Parathyroid adenoma (tissue), 2 donors: ENCODE measurements at regions not wholly inside any gene's neighbourhood (a gene's known extent, or its start where the extent isn't known, plus 50 kb on each side); places are given as distances from the start of the nearest gene placed in this dataset.

Experiments
- H2AFZ ChIP-seq: fragments of 300-600 bp; sonication (generic); one replicate; pipeline ENCODE4 v1.7.0; 2017; ENCODE audit warnings: antibody characterized with exemption, mild to moderate bottlenecking
- H3K27ac ChIP-seq: fragments of 300-600 bp; sonication (generic); one replicate; pipeline ENCODE4 v1.7.0; 2017
- H3K27me3 ChIP-seq: fragments of 300-600 bp; sonication (generic); one replicate; pipeline ENCODE4 v1.7.0; 2017; ENCODE audit warnings: low read length; ENCODE audit not compliant: control insufficient read depth, insufficient read depth
- H3K36me3 ChIP-seq: fragments of 300-600 bp; sonication (generic); one replicate; pipeline ENCODE4 v1.7.0; 2017; ENCODE audit warnings: low read length; ENCODE audit not compliant: control insufficient read depth, insufficient read depth
- H3K4me1 ChIP-seq: fragments of 300-600 bp; sonication (generic); one replicate; pipeline ENCODE4 v1.7.0; 2017; ENCODE audit warnings: control low read depth
- H3K4me2 ChIP-seq: fragments of 300-600 bp; sonication (generic); one replicate; pipeline ENCODE4 v1.7.0; 2017; ENCODE audit warnings: low read length
- H3K4me3 ChIP-seq: fragments of 300-600 bp; sonication (generic); one replicate; pipeline ENCODE4 v1.7.0; 2017; ENCODE audit warnings: low read depth, low read length
- H3K79me2 ChIP-seq: fragments of 300-600 bp; sonication (generic); one replicate; pipeline ENCODE4 v1.7.0; 2017; ENCODE audit warnings: control low read depth
- H3K9ac ChIP-seq: fragments of 300-600 bp; sonication (generic); one replicate; pipeline ENCODE4 v1.7.0; 2017; ENCODE audit warnings: mild to moderate bottlenecking
- H3K9me3 ChIP-seq: fragments of 300-600 bp; sonication (generic); one replicate; pipeline ENCODE4 v1.7.0; 2017; ENCODE audit warnings: low read length; ENCODE audit not compliant: control insufficient read depth
- TF ChIP-seq, protein P1 (sequence below): fragments of 300-600 bp; sonication (generic); IDR thresholded peaks from one replicate; pipeline ENCODE4 v1.7.0; 2017; ENCODE audit warnings: antibody characterized with exemption, mild to moderate bottlenecking
- donor health status: primary hyperparathyroidism.

DNA sequence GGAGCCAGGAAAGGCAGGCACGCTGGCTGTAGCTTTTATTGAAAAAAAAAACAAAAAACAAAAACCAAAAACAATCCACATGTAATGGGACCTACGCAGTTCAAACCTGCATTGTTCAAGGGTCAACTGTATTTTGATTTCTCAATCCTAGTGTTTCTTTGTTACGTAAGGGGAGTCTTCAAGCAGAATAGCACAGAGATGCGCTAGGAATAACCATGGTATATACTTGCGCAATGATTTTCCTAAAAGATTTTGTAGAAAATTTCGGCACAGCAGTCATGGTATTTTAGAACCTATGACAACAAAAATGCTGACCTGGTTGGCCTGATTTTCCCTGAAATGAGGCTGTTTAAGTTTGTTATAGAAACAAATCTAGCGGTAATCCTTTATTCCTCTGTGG lies 1110.5 kb upstream of the WWC1 start:
- TF ChIP-seq, protein P1, sequence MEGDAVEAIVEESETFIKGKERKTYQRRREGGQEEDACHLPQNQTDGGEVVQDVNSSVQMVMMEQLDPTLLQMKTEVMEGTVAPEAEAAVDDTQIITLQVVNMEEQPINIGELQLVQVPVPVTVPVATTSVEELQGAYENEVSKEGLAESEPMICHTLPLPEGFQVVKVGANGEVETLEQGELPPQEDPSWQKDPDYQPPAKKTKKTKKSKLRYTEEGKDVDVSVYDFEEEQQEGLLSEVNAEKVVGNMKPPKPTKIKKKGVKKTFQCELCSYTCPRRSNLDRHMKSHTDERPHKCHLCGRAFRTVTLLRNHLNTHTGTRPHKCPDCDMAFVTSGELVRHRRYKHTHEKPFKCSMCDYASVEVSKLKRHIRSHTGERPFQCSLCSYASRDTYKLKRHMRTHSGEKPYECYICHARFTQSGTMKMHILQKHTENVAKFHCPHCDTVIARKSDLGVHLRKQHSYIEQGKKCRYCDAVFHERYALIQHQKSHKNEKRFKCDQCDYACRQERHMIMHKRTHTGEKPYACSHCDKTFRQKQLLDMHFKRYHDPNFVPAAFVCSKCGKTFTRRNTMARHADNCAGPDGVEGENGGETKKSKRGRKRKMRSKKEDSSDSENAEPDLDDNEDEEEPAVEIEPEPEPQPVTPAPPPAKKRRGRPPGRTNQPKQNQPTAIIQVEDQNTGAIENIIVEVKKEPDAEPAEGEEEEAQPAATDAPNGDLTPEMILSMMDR = no peak
- Histone ChIP-seq H3K27ac (no peak overlapping the region), H3K4me2 (no peak overlapping the region), H3K9me3 (no peaks in the 10 kb centered on the region), H3K4me1 (no peaks in the 10 kb centered on the region), H3K36me3 (no peaks in the 10 kb centered on the region), H3K27me3 (no peaks in the 10 kb centered on the region), H2AFZ (no peak overlapping the region), H3K9ac (no peak overlapping the region), H3K79me2 (no peaks in the 10 kb centered on the region), H3K4me3 (no peak overlapping the region)

DNA sequence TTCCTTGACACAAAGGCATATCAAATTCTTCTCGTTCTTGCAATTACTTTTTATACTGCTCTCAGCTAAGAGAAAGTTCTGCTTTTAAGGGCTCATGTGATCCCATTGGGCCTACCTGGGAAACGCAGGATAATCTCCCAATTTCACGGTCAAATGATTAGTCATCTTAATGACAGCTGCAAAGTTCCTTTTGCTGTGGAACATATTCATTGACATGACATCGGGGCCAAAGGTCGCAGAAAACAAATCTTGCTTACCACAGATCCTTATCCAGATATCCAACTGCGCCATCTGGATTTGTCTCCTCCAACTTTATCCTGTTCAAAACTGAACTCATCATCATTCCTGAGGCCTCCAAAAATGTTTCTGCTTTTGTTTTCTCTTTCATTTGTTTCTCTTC lies 1085.6 kb upstream of the WWC1 start:
- Histone ChIP-seq H3K9ac (no peak overlapping the region), H3K4me1 (no peaks in the 10 kb centered on the region), H3K79me2 (no peaks in the 10 kb centered on the region), H3K36me3 (no peaks in the 10 kb centered on the region), H3K27ac (no peak overlapping the region), H3K4me2 (no peak overlapping the region), H2AFZ (no peak overlapping the region), H3K9me3 (no peaks in the 10 kb centered on the region), H3K27me3 (no peaks in the 10 kb centered on the region), H3K4me3 (no peak overlapping the region)
- TF ChIP-seq, protein P1 = no peak

DNA sequence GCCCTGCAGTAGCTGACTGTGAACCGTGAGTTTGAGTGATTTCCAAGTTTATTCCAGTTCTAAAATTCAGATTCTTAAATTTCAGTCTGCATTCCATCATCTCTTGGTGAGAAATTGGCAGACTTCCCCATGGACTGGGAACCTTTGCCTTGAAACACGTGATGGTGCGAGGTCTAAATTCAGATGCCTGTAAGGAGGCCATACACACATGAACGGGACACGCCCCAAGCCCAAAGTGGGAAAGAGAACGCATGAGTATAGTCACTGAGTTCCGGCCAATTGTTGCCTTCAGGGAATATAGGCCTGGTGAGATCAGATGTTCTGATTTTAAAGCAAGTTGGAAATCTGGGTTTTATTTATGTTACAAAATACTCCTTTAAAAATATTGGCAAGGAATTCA lies 1084.4 kb upstream of the WWC1 start:
- TF ChIP-seq, protein P1 = no peak
- no peak overlapping the region for H2AFZ ChIP-seq
- no peaks in the 10 kb centered on the region for H3K79me2 ChIP-seq
- no peaks in the 10 kb centered on the region for H3K4me1 ChIP-seq
- H3K27ac ChIP-seq = no peak overlapping the region
- no peak overlapping the region for H3K4me2 ChIP-seq
- no peak overlapping the region for H3K4me3 ChIP-seq
- H3K36me3 ChIP-seq = no peaks in the 10 kb centered on the region
- no peak overlapping the region for H3K9ac ChIP-seq
- H3K9me3 ChIP-seq = no peaks in the 10 kb centered on the region
- no peaks in the 10 kb centered on the region for H3K27me3 ChIP-seq

DNA sequence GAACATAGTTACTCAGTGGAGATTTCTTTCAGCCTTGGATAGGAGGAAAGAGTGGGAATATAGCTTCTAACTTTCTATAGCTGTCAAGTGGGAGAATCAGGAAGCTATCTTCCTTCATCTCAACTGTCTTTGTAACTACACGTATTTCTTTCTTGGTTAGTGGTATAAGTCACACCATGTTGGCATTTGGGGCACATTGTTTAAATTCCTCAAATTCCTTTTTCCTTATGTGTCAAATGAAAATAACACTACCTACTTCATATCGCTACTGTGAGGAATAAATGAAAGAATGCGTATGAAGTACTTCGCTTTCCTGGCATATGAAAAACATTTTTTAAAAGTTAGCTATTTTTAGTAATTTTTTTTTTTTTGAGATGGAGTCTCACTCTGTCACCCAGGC lies 1082.5 kb upstream of the WWC1 start:
- Histone ChIP-seq H3K4me3 (no peak overlapping the region), H3K27ac (no peak overlapping the region), H2AFZ (no peak overlapping the region), H3K79me2 (no peaks in the 10 kb centered on the region), H3K4me1 (no peaks in the 10 kb centered on the region), H3K9ac (no peak overlapping the region), H3K27me3 (no peaks in the 10 kb centered on the region), H3K36me3 (no peaks in the 10 kb centered on the region), H3K4me2 (no peak overlapping the region), H3K9me3 (no peaks in the 10 kb centered on the region)
- TF ChIP-seq, protein P1 = no peak

DNA sequence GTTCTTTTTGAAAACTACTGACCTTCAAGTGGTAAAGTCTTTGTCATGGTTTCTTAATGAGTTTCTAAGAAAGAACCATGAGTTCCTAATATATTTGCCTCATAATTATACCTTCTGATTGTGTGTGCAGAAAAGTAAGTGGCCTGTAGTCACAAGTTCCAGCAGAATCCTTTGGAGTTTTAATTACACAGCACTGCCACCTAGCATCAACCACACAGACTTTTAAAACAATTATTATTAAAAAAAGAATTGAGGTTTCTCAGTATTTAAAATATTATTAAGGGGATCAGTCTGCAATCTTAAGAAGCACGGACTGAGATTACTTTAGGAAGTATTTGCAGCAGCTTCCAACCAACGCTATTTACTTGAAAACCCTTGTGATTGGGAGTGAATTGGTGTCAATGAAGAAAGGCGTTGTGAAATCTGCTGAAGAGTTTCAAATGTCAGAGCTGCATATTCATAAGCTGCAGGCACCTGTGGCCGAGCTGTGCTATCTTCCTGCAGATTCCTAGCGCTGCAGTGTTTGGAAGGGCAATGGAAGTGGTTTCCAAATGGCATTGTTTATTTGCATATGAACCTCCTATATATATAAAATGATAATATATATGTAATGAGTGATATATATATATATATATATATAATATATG lies 1074.2 kb upstream of the WWC1 start:
- Histone ChIP-seq H3K4me3 (no peak overlapping the region), H3K9ac (no peak overlapping the region)

More for the DNA sequence above, 1074.2 kb upstream of the WWC1 start:
- Histone ChIP-seq H3K27ac (no peak overlapping the region), H2AFZ (no peak overlapping the region), H3K27me3 (no peaks in the 10 kb centered on the region), H3K79me2 (no peaks in the 10 kb centered on the region), H3K9me3 (no peaks in the 10 kb centered on the region), H3K4me1 (no peaks in the 10 kb centered on the region), H3K36me3 (no peaks in the 10 kb centered on the region), H3K4me2 (no peak overlapping the region)
- TF ChIP-seq, protein P1 = no peak
